Muscle of back (tissue), 3 donors: ENCODE measurements at regions not wholly inside any gene's neighbourhood (a gene's known extent, or its start where the extent isn't known, plus 50 kb on each side); places are given as distances from the start of the nearest gene placed in this dataset.
A peak's percentile ranks its signal among the peaks of the same experiment; 100 is the strongest.
"Not testable (repeated sequence)": the region's sequence is repeated elsewhere in the genome, so short reads cannot be mapped to it uniquely, and the experiment has no call there.

Experiments
- DNase-seq, 3 donors: peaks; one replicate each; pipeline versions ENCODE4 v3.0.0 to v3.0.0-alpha.2; 2013

- DNase-seq: no peak
Measured at GRCh38 chr6:134435814-134436280, 117.9 kb upstream of the SGK1 start.

- no peak for DNase-seq
Measured at GRCh38 chr6:134434019-134434942, 116.4 kb upstream of the SGK1 start.

- no peak for DNase-seq
Measured at GRCh38 chr6:134432036-134432435, 114.1 kb upstream of the SGK1 start.

GRCh38 chr6:134431421-134431859 lies 113.5 kb upstream of the SGK1 start:
- DNase-seq: no peak

- no peak for DNase-seq
Measured at GRCh38 chr6:134429861-134430380, 112.0 kb upstream of the SGK1 start.

- DNase-seq: no peak
Measured at GRCh38 chr6:134427721-134428120, 109.8 kb upstream of the SGK1 start.

GRCh38 chr6:134426623-134427022 lies 108.7 kb upstream of the SGK1 start:
- no peak for DNase-seq

- not testable (repeated sequence) for DNase-seq
Measured at GRCh38 chr6:134425917-134426316, 108.0 kb upstream of the SGK1 start.

GRCh38 chr6:134425513-134425912 lies 107.6 kb upstream of the SGK1 start:
- no peak for DNase-seq

- no peak for DNase-seq
Measured at GRCh38 chr6:134424798-134425170, 106.9 kb upstream of the SGK1 start.

GRCh38 chr6:134424165-134424797 lies 106.4 kb upstream of the SGK1 start:
- DNase-seq: no peak

- DNase-seq: peak in 1 of 3 donors; percentile 97
Measured at GRCh38 chr6:134422426-134423231, 104.7 kb upstream of the SGK1 start.

GRCh38 chr6:134421501-134421900 lies 103.6 kb upstream of the SGK1 start:
- DNase-seq: no peak

- DNase-seq: peak in 1 of 3 donors; percentile 79
Measured at GRCh38 chr6:134420614-134421181, 102.8 kb upstream of the SGK1 start.

- DNase-seq: no peak
Measured at GRCh38 chr6:134419716-134420115, 101.8 kb upstream of the SGK1 start.

GRCh38 chr6:134416418-134417154 lies 98.7 kb upstream of the SGK1 start:
- peak in 1 of 3 donors; percentile 88 for DNase-seq

- no peak for DNase-seq
Measured at GRCh38 chr6:134415656-134416055, 97.7 kb upstream of the SGK1 start.

- DNase-seq: no peak
Measured at GRCh38 chr6:134415194-134415593, 97.3 kb upstream of the SGK1 start.

GRCh38 chr6:134414793-134415192 lies 96.9 kb upstream of the SGK1 start:
- DNase-seq: peak in 1 of 3 donors; percentile 30

- DNase-seq: no peak
Measured at GRCh38 chr6:134413241-134413643, 95.3 kb upstream of the SGK1 start.

GRCh38 chr6:134410541-134410940 lies 92.6 kb upstream of the SGK1 start:
- no peak for DNase-seq
